GM18520 (cell line): ENCODE measurements at regions not wholly inside any gene's neighbourhood (a gene's known extent, or its start where the extent isn't known, plus 50 kb on each side); places are given as distances from the start of the nearest gene placed in this dataset.
"Not testable (repeated sequence)": the region's sequence is repeated elsewhere in the genome, so short reads cannot be mapped to it uniquely, and the experiment has no call there.

Experiments
- ATAC-seq: cut with Tn5 transposase; IDR thresholded peaks from one replicate; pipeline ENCODE4 v1.9.1; 2021; ENCODE audit not compliant: unreplicated experiment

- ATAC-seq, result not testable (repeated sequence)
Observed at GRCh38 chr5:34261020-34261419, 218.0 kb upstream of the C1QTNF3 start.

- ATAC-seq, result not testable (repeated sequence)
Observed at GRCh38 chr5:34266151-34266550, 223.1 kb upstream of the C1QTNF3 start.

- not testable (repeated sequence) for ATAC-seq
Observed at GRCh38 chr5:34296759-34297158, 253.7 kb upstream of the C1QTNF3 start.

- ATAC-seq, result not testable (repeated sequence)
Observed at GRCh38 chr5:34329201-34329600, 286.2 kb upstream of the C1QTNF3 start.

- ATAC-seq, result not testable (repeated sequence)
Observed at GRCh38 chr5:34329611-34330108, 286.6 kb upstream of the C1QTNF3 start.

- ATAC-seq, result not testable (repeated sequence)
Observed at GRCh38 chr5:34331928-34332454, 289.0 kb upstream of the C1QTNF3 start.

- not testable (repeated sequence) for ATAC-seq
Observed at GRCh38 chr5:34339408-34340001, 296.5 kb upstream of the C1QTNF3 start.

- not testable (repeated sequence) for ATAC-seq
Observed at GRCh38 chr5:34354440-34354839, 301.7 kb upstream of the RAI14 start.

- ATAC-seq, result not testable (repeated sequence)
Observed at GRCh38 chr5:34371417-34371816, 284.7 kb upstream of the RAI14 start.

GRCh38 chr5:34371817-34372216 is 284.3 kb upstream of the RAI14 start:
- ATAC-seq, result not testable (repeated sequence)

- ATAC-seq, result not testable (repeated sequence)
Observed at GRCh38 chr5:34372739-34373138, 283.4 kb upstream of the RAI14 start.

GRCh38 chr5:34377651-34378050 is 278.5 kb upstream of the RAI14 start:
- not testable (repeated sequence) for ATAC-seq

- ATAC-seq, result not testable (repeated sequence)
Observed at GRCh38 chr5:34378498-34378897, 277.6 kb upstream of the RAI14 start.

- ATAC-seq, result not testable (repeated sequence)
Observed at GRCh38 chr5:34388754-34389153, 267.4 kb upstream of the RAI14 start.

- ATAC-seq, result no peak
Observed at GRCh38 chr5:34409373-34409772, 246.8 kb upstream of the RAI14 start.

GRCh38 chr5:34410411-34411139 is 245.6 kb upstream of the RAI14 start:
- ATAC-seq, result no peak

GRCh38 chr5:34411470-34412346 is 244.4 kb upstream of the RAI14 start:
- ATAC-seq, result no peak

GRCh38 chr5:34412736-34413135 is 243.4 kb upstream of the RAI14 start:
- ATAC-seq, result no peak

GRCh38 chr5:34415559-34416198 is 240.4 kb upstream of the RAI14 start:
- ATAC-seq, result peak; percentile 100

GRCh38 chr5:34416501-34417008 is 239.6 kb upstream of the RAI14 start:
- ATAC-seq, result no peak
